Renal pelvis (tissue), 1 donor: ENCODE measurements at regions not wholly inside any gene's neighbourhood (a gene's known extent, or its start where the extent isn't known, plus 50 kb on each side); places are given as distances from the start of the nearest gene placed in this dataset.
"Not testable (repeated sequence)": the region's sequence is repeated elsewhere in the genome, so short reads cannot be mapped to it uniquely, and the experiment has no call there.

ENCODE experiments used
- DNase-seq: peaks from one replicate; pipeline ENCODE4 v3.0.0-alpha.2; 2013

- no peak for DNase-seq
Observed at GRCh38 chr17:21756856-21757619, 64.7 kb downstream of the KCNJ18 start.

- not testable (repeated sequence) for DNase-seq
Observed at GRCh38 chr17:21759636-21760035, 67.3 kb downstream of the KCNJ18 start.

- not testable (repeated sequence) for DNase-seq
Observed at GRCh38 chr17:21763738-21764340, 71.5 kb downstream of the KCNJ18 start.

- not testable (repeated sequence) for DNase-seq
Observed at GRCh38 chr17:21765651-21766290, 73.4 kb downstream of the KCNJ18 start.

GRCh38 chr17:21766565-21766964, 74.2 kb downstream of the KCNJ18 start:
- not testable (repeated sequence) for DNase-seq

GRCh38 chr17:21767162-21768156, 75.1 kb downstream of the KCNJ18 start:
- not testable (repeated sequence) for DNase-seq

GRCh38 chr17:21768244-21768643, 75.9 kb downstream of the KCNJ18 start:
- DNase-seq, result not testable (repeated sequence)

- not testable (repeated sequence) for DNase-seq
Observed at GRCh38 chr17:21768729-21769462, 76.6 kb downstream of the KCNJ18 start.

- DNase-seq, result not testable (repeated sequence)
Observed at GRCh38 chr17:21769781-21770180, 77.5 kb downstream of the KCNJ18 start.

GRCh38 chr17:21770466-21771446, 78.4 kb downstream of the KCNJ18 start:
- not testable (repeated sequence) for DNase-seq

GRCh38 chr17:21772321-21772720, 80.0 kb downstream of the KCNJ18 start:
- no peak for DNase-seq

GRCh38 chr17:21772991-21773713, 80.8 kb downstream of the KCNJ18 start:
- DNase-seq, result not testable (repeated sequence)

GRCh38 chr17:21774263-21774662, 81.9 kb downstream of the KCNJ18 start:
- DNase-seq, result no peak

GRCh38 chr17:21775566-21775965, 83.2 kb downstream of the KCNJ18 start:
- not testable (repeated sequence) for DNase-seq

- DNase-seq, result not testable (repeated sequence)
Observed at GRCh38 chr17:21776921-21777320, 84.6 kb downstream of the KCNJ18 start.

GRCh38 chr17:21778866-21779265, 86.5 kb downstream of the KCNJ18 start:
- not testable (repeated sequence) for DNase-seq

- not testable (repeated sequence) for DNase-seq
Observed at GRCh38 chr17:21780293-21780888, 88.1 kb downstream of the KCNJ18 start.

- not testable (repeated sequence) for DNase-seq
Observed at GRCh38 chr17:21780919-21781665, 88.8 kb downstream of the KCNJ18 start.
